ENCODE measurements at regions not wholly inside any gene's neighbourhood (a gene's known extent, or its start where the extent isn't known, plus 50 kb on each side); places are given as distances from the start of the nearest gene placed in this dataset.

- Histone ChIP-seq H3K36me3 (no peaks in the 10 kb centered on the region), H3K9me3 (no peaks in the 10 kb centered on the region), H3K4me3 (ENCODE audit: low read depth, low read length) (no peak overlapping the region), H3K4me1 (peaks cover 17% of the 10 kb centered on the region), H3K27me3 (no peaks in the 10 kb centered on the region)
- DNase-seq = no peak
- TF ChIP-seq CTCF (IDR thresholded peaks at IDR 0.05; ENCODE audit: low read depth, low read length) = no peak
These were observed 108.9 kb upstream of the SPRY4 start for GRCh38 chr5:142433526-142434321.

DNA sequence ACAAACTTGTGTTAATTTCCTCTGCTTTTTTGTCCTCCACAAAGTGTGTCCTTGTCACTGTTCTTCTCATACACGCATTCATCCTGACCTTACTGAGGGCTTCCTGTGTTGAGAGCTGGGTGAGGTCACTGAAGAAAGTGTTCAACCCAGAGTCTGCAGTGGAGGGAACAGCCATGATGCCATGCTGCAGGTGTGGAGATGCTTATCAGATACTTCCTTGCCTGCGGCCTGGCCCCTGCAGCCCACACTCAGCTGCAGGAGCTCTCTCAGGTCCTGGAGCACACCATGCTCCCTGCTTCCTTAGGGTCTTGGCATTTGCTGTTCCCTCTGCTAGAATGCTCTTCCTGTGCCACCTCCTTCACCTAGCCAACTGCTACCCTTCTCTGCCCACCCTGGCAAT lies 108.1 kb upstream of the SPRY4 start:
- Histone ChIP-seq H3K27me3 (no peaks in the 10 kb centered on the region), H3K4me3 (ENCODE audit: low read depth, low read length) (no peak overlapping the region), H3K9me3 (no peaks in the 10 kb centered on the region), H3K36me3 (no peaks in the 10 kb centered on the region), H3K4me1 (peaks cover 17% of the 10 kb centered on the region)
- DNase-seq = peak; percentile 40
- no peak for TF ChIP-seq CTCF (IDR thresholded peaks at IDR 0.05; ENCODE audit: low read depth, low read length)

DNA sequence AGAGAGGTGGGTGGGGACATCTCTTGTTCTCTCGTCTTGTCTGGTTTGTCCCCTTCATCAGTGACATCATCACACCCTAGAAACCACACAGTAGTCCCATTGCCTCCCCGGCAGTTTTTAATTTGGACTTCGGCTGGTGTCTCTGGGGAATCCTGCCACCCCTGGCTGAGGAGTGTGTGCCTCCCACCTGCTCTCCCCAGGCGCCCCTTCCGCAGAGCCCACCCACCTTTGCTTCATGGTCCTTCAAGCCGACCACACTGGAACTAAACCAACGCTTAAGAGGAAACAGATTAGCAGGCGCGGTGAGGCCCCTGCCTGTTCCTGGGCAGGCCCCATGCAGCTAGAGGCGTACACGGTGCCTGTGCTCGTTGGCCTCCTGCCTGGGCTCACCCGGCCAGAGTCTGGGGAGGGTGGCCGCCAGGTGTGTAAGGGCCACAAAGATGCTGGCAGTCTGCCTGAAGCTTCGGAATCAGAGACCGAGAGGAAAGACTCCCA lies 107.6 kb upstream of the SPRY4 start:
- Histone ChIP-seq H3K27me3 (no peaks in the 10 kb centered on the region), H3K9me3 (no peaks in the 10 kb centered on the region), H3K4me1 (peaks cover 15% of the 10 kb centered on the region), H3K36me3 (no peaks in the 10 kb centered on the region), H3K4me3 (ENCODE audit: low read depth, low read length) (no peak overlapping the region)
- peak; percentile 47 for DNase-seq
- TF ChIP-seq CTCF (IDR thresholded peaks at IDR 0.05; ENCODE audit: low read depth, low read length) = no peak

GRCh38 chr5:142428773-142429473 lies 104.1 kb upstream of the SPRY4 start:
- H3K36me3 ChIP-seq = no peaks in the 10 kb centered on the region
- no peaks in the 10 kb centered on the region for H3K9me3 ChIP-seq
- H3K4me3 ChIP-seq (ENCODE audit: low read depth, low read length) = no peak overlapping the region
- DNase-seq = no peak
- H3K27me3 ChIP-seq = no peaks in the 10 kb centered on the region
- TF ChIP-seq CTCF (IDR thresholded peaks at IDR 0.05; ENCODE audit: low read depth, low read length) = no peak
- peaks cover 13% of the 10 kb centered on the region for H3K4me1 ChIP-seq

DNA sequence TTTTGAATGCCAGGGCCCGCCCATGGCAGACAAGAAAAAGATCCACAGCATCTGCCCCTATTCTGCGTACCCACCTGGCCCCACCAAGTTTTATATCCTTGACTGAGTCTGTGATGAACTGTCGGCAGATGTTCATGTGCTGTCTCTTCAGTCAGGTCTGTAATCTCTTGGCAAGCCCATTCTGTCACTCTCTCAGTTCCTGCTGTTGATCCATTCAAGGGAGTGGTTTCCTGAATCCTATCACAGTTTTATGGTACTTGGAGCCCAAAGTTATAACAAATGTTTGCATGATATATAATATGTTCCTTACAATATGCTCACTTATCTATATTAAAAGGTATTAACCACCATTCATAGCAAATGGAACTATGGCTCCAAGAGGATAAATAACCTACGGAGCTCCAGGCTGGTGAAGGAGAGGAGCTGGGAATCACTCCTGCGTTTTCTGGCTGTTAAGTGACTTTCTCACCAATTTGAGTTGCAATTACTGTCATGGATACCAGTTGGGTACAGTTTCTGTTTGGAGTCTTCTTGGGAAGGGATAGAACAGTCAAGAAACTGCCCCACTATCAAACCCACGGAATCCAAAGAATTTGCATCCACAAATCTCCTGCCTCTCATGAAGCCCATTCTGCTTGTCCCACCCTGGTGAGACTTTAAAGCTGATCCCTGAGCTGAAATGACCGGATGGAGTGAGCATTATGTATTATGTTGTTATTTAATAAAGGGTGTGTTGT lies 103.4 kb upstream of the SPRY4 start:
- no peaks in the 10 kb centered on the region for H3K36me3 ChIP-seq
- no peaks in the 10 kb centered on the region for H3K27me3 ChIP-seq
- no peak for DNase-seq
- H3K9me3 ChIP-seq = no peaks in the 10 kb centered on the region
- peaks cover 9% of the 10 kb centered on the region for H3K4me1 ChIP-seq
- TF ChIP-seq CTCF (IDR thresholded peaks at IDR 0.05; ENCODE audit: low read depth, low read length) = no peak
- H3K4me3 ChIP-seq (ENCODE audit: low read depth, low read length) = no peak overlapping the region

Measured in BE2C (cell line).